Retina (tissue), 1 donor: ENCODE measurements at regions not wholly inside any gene's neighbourhood (a gene's known extent, or its start where the extent isn't known, plus 50 kb on each side); places are given as distances from the start of the nearest gene placed in this dataset.

Source experiments
- DNase-seq: peaks from one replicate; pipeline ENCODE4 v3.0.0-alpha.2; 2016

GRCh38 chr18:72342933-72343332 is 201.2 kb downstream of the CBLN2 start:
- DNase-seq, result no peak

- DNase-seq, result no peak
These were observed 204.2 kb downstream of the CBLN2 start for GRCh38 chr18:72339976-72340375.

- DNase-seq, result no peak
These were observed 207.4 kb downstream of the CBLN2 start for GRCh38 chr18:72336786-72337185.

GRCh38 chr18:72329533-72329932 is 214.6 kb downstream of the CBLN2 start:
- no peak for DNase-seq

- DNase-seq, result no peak
These were observed 218.8 kb downstream of the CBLN2 start for GRCh38 chr18:72325307-72325706.

GRCh38 chr18:72324677-72325076 is 219.5 kb downstream of the CBLN2 start:
- DNase-seq, result no peak

- no peak for DNase-seq
These were observed 227.6 kb downstream of the CBLN2 start for GRCh38 chr18:72316497-72316896.

GRCh38 chr18:72283148-72283925 is 260.8 kb downstream of the CBLN2 start:
- DNase-seq, result no peak

- DNase-seq, result no peak
These were observed 271.1 kb downstream of the CBLN2 start for GRCh38 chr18:72273025-72273424.

- DNase-seq, result no peak
These were observed 282.6 kb downstream of the CBLN2 start for GRCh38 chr18:72261590-72261989.

GRCh38 chr18:72246076-72246475 is 298.1 kb downstream of the CBLN2 start:
- no peak for DNase-seq

GRCh38 chr18:72235422-72235821 is 308.7 kb downstream of the CBLN2 start:
- peak; percentile 37 for DNase-seq

GRCh38 chr18:72233106-72233505 is 311.0 kb downstream of the CBLN2 start:
- no peak for DNase-seq

- DNase-seq, result no peak
These were observed 311.5 kb downstream of the CBLN2 start for GRCh38 chr18:72232644-72233043.

- DNase-seq, result no peak
These were observed 318.2 kb downstream of the CBLN2 start for GRCh38 chr18:72225958-72226357.

GRCh38 chr18:72223733-72224132 is 320.4 kb downstream of the CBLN2 start:
- DNase-seq, result no peak

- DNase-seq, result no peak
These were observed 335.0 kb downstream of the CBLN2 start for GRCh38 chr18:72208920-72209676.

GRCh38 chr18:72207280-72207679 is 336.9 kb downstream of the CBLN2 start:
- DNase-seq, result no peak

- DNase-seq, result no peak
These were observed 337.3 kb downstream of the CBLN2 start for GRCh38 chr18:72206814-72207213.

- DNase-seq, result no peak
These were observed 343.1 kb downstream of the CBLN2 start for GRCh38 chr18:72201032-72201431.

- no peak for DNase-seq
These were observed 346.6 kb downstream of the CBLN2 start for GRCh38 chr18:72197591-72197990.

- DNase-seq, result no peak
These were observed 350.1 kb downstream of the CBLN2 start for GRCh38 chr18:72194072-72194471.

GRCh38 chr18:72187956-72188355 is 356.2 kb downstream of the CBLN2 start:
- no peak for DNase-seq

GRCh38 chr18:72181241-72181764 is 362.8 kb downstream of the CBLN2 start:
- no peak for DNase-seq
